Peyer's patch (tissue), 4 donors: ENCODE measurements at regions not wholly inside any gene's neighbourhood (a gene's known extent, or its start where the extent isn't known, plus 50 kb on each side); places are given as distances from the start of the nearest gene placed in this dataset.

Experiments used
- DNase-seq, 3 donors: peaks; one replicate each; pipeline ENCODE4 v3.0.0-alpha.2; 2017 to 2019
- H3K27ac ChIP-seq, 4 donors: fragments of 200-600 bp; sonication (generic); one replicate each; pipeline ENCODE4 v1.5.1; 2016 to 2019
- H3K27me3 ChIP-seq, 2 donors: fragments of 200-600 bp; sonication (generic); one replicate each; pipeline ENCODE4 v1.5.1; 2019
- H3K36me3 ChIP-seq, 3 donors: fragments of 200-600 bp; sonication (generic); one replicate each; pipeline ENCODE4 v1.5.1; 2016 to 2019
- H3K4me1 ChIP-seq, 4 donors: fragments of 200-600 bp; sonication (generic); one replicate each; pipeline ENCODE4 v1.5.1; 2016 to 2019
- H3K4me3 ChIP-seq, 4 donors: fragments of 200-600 bp; sonication (generic); 1 replicate in 3 of 4; 2 replicates in 1 of 4; pipeline ENCODE4 v1.5.1; 2016 to 2019; ENCODE audit warnings: mild to moderate bottlenecking in 1 of 4
- H3K9me3 ChIP-seq, 4 donors: fragments of 200-600 bp; sonication (generic); one replicate each; pipeline ENCODE4 v1.5.1; 2016 to 2019; ENCODE audit warnings: mild to moderate bottlenecking in 1 of 4
- CTCF ChIP-seq, 6 experiments: fragments of 450-650 bp in 4 of 6; fragments of 200-600 bp in 2 of 6; sonication (generic) in 1 of 6; IDR thresholded peaks; one replicate each; pipeline ENCODE4 v1.5.1; 2017 to 2019; ENCODE audit warnings: antibody characterized with exemption in 6 of 6, mild to moderate bottlenecking in 3 of 6, moderate library complexity in 1 of 6
- POLR2A ChIP-seq, 2 donors: fragments of 450-650 bp; IDR thresholded peaks; one replicate each; pipeline ENCODE4 v1.5.1; 2017; ENCODE audit warnings: antibody characterized with exemption in 2 of 2, mild to moderate bottlenecking in 2 of 2, moderate library complexity in 2 of 2

GRCh38 chr10:4129866-4130477 lies 345.0 kb upstream of the KLF6 start:
- TF ChIP-seq POLR2A (IDR thresholded peaks at IDR 0.05) (no peak), CTCF (IDR thresholded peaks at IDR 0.05) (no peak)
- H3K27ac ChIP-seq = peak overlapping the region in 2 of 4 donors; percentile 65
- no peak overlapping the region for H3K4me3 ChIP-seq
- no peaks in the 10 kb centered on the region for H3K36me3 ChIP-seq
- H3K27me3 ChIP-seq = no peaks in the 10 kb centered on the region
- H3K9me3 ChIP-seq = peaks cover 0 to 6% (median 0%) of the 10 kb centered on the region in 4 donors
- DNase-seq = no peak
- peaks cover 3 to 24% (median 5%) of the 10 kb centered on the region in 4 donors for H3K4me1 ChIP-seq

GRCh38 chr10:4127518-4128315 lies 342.7 kb upstream of the KLF6 start:
- TF ChIP-seq CTCF (IDR thresholded peaks at IDR 0.05) = no peak
- TF ChIP-seq POLR2A (IDR thresholded peaks at IDR 0.05) = no peak
- Histone ChIP-seq H3K36me3 (no peaks in the 10 kb centered on the region), H3K4me1 (peaks cover 3 to 24% (median 5%) of the 10 kb centered on the region in 4 donors), H3K9me3 (peaks cover 0 to 6% (median 0%) of the 10 kb centered on the region in 4 donors), H3K4me3 (no peak overlapping the region), H3K27me3 (no peaks in the 10 kb centered on the region), H3K27ac (peak overlapping the region in 2 of 4 donors; percentile 1 to 6)
- peak in 2 of 3 donors; percentile 66 to 77 for DNase-seq

- H3K9me3 ChIP-seq = peaks cover 0 to 6% (median 0%) of the 10 kb centered on the region in 4 donors
- TF ChIP-seq POLR2A (IDR thresholded peaks at IDR 0.05) = no peak
- TF ChIP-seq CTCF (IDR thresholded peaks at IDR 0.05) = no peak
- DNase-seq = no peak
- no peak overlapping the region for H3K27ac ChIP-seq
- H3K27me3 ChIP-seq = no peaks in the 10 kb centered on the region
- H3K36me3 ChIP-seq = no peaks in the 10 kb centered on the region
- peaks cover 1 to 21% (median 5%) of the 10 kb centered on the region in 4 donors for H3K4me1 ChIP-seq
- H3K4me3 ChIP-seq = no peak overlapping the region
Measured at GRCh38 chr10:4125776-4126175, 340.8 kb upstream of the KLF6 start.

GRCh38 chr10:4121502-4122380 lies 336.7 kb upstream of the KLF6 start:
- Histone ChIP-seq H3K27ac (peak overlapping the region in 2 of 4 donors; percentile 3 to 11), H3K9me3 (peaks cover 0 to 6% (median 0%) of the 10 kb centered on the region in 4 donors), H3K36me3 (no peaks in the 10 kb centered on the region), H3K4me1 (peaks cover 0 to 8% (median 0%) of the 10 kb centered on the region in 4 donors), H3K27me3 (no peaks in the 10 kb centered on the region), H3K4me3 (peak overlapping the region in 1 of 4 donors; percentile 1)
- TF ChIP-seq CTCF (IDR thresholded peaks at IDR 0.05) = no peak
- TF ChIP-seq POLR2A (IDR thresholded peaks at IDR 0.05) = no peak
- peak in 2 of 3 donors; percentile 47 to 57 for DNase-seq

GRCh38 chr10:4120096-4120853 lies 335.3 kb upstream of the KLF6 start:
- H3K36me3 ChIP-seq = no peaks in the 10 kb centered on the region
- DNase-seq = peak in 1 of 3 donors; percentile 23
- no peak overlapping the region for H3K4me3 ChIP-seq
- H3K27ac ChIP-seq = no peak overlapping the region
- TF ChIP-seq CTCF (IDR thresholded peaks at IDR 0.05) = no peak
- TF ChIP-seq POLR2A (IDR thresholded peaks at IDR 0.05) = no peak
- H3K27me3 ChIP-seq = no peaks in the 10 kb centered on the region
- no peaks in the 10 kb centered on the region for H3K9me3 ChIP-seq
- H3K4me1 ChIP-seq = peaks cover 0 to 8% (median 0%) of the 10 kb centered on the region in 4 donors
